NT2/D1 (cell line): ENCODE measurements at regions not wholly inside any gene's neighbourhood (a gene's known extent, or its start where the extent isn't known, plus 50 kb on each side); places are given as distances from the start of the nearest gene placed in this dataset.

Experiments used
- SUZ12 ChIP-seq: IDR thresholded peaks from 2 replicates; pipeline ENCODE4 v1.6.1; 2011; ENCODE audit not compliant: insufficient read length, insufficient read depth; ENCODE audit errors: extremely low read depth
- YY1 ChIP-seq: IDR thresholded peaks from 2 replicates; pipeline ENCODE4 v1.6.1; 2011; ENCODE audit not compliant: insufficient read length, insufficient read depth
- ZNF274 ChIP-seq: IDR thresholded peaks from 2 replicates; pipeline ENCODE4 v1.6.1; 2011; ENCODE audit warnings: mild to moderate bottlenecking, low read depth, low read length

DNA sequence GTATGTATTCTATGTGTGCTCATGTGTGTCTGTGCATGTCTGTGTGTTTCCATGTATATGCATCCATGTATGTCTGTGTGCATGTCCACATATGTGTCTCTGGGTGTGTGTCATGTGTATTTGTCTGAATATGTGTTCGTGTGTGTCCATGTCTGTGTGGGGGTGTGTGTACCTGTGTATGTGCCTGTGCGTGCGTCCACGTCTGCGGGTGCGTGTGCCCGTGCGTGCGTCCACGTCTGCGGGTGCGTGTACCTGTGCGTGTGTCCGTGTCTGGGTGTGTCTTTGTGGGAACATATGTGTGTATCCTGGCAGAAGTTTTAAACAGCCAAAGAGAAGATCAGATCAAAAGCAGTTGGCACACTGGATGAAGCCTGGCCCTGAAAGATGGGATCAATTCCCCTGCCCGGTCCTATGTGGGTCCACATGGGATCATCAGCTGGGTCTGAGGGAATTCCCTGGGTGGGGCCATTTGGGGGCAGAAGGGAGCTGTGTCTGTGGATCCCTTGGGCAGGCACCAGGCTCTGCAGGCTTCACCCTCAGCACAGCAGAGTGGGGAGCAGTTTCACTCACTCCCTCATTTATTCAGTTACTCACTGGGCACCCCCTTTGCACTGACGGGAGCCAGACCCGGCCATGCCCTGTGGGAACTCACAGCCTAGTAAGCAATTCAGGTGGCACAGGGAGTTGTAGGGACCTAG, 167.4 kb downstream of the MN1 start:
- TF ChIP-seq YY1: no peak
- no peak for TF ChIP-seq SUZ12
- no peak for TF ChIP-seq ZNF274
